HG03139 (cell line): ENCODE measurements at regions not wholly inside any gene's neighbourhood (a gene's known extent, or its start where the extent isn't known, plus 50 kb on each side); places are given as distances from the start of the nearest gene placed in this dataset.

ENCODE experiments used
- ATAC-seq: cut with Tn5 transposase; IDR thresholded peaks from one replicate; pipeline ENCODE4 v1.9.1; 2021; ENCODE audit not compliant: unreplicated experiment

GRCh38 chr2:35378791-35379190, 976.8 kb upstream of the CRIM1 start:
- no peak for ATAC-seq

DNA sequence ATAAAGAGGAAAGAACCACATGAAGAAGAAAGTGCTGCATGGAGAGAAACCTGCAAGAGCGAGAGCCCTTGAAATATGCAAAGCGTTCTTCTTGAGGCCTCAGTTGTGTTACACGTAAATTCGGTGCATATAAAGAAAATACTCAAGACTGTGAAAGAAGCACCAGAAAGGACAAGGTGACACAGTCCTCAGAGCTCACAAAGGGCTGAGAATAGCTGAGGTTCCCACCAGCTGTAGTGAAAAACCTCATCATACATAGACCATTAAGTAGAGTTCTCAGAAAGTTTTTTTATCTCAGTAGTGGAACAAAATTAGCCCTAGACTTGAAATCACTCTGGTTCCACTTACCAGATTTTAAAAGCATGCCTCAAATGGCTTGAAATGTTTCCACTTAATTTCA, 980.7 kb upstream of the CRIM1 start:
- no peak for ATAC-seq

DNA sequence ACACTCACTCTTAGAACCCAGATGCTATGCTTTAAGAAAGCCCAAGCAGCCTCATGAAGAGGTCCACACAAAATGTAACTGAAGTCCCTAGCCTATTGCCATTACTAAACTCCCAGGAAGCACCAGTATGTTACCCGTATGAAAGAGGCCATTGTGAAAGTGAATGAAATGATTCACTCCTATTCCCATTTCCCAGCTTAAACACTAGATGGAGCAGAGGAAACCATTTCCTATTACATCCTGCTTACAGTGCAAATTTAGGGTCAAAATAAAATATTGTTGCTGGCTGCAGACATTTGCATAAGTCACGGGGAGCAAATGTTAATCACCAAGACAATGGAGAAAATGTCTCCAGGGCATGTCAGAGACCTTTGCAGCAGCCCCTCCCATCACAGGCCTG, 989.7 kb upstream of the CRIM1 start:
- no peak for ATAC-seq

- ATAC-seq = no peak
Observed at GRCh38 chr2:35356332-35356731, 999.2 kb upstream of the CRIM1 start.

DNA sequence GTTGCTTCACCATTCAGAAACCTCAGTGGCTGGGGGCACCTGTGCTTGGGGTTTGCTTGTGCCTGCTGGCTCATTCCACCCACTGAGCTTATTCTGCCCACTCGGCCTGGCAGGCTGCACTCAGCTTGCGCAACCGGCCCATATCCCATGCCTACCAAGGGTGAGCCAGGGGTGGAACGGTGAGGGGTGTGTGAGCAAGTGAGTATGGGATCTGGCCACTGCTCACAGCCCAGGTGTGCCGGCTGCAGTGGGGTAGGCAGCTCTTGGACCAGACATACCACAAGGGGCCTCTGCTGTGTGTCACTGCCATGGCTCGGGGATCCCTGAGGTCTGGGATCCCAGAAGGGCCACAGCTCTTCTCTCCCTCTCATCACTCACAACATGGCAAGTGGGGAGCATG, 1000.5 kb upstream of the CRIM1 start:
- no peak for ATAC-seq

DNA sequence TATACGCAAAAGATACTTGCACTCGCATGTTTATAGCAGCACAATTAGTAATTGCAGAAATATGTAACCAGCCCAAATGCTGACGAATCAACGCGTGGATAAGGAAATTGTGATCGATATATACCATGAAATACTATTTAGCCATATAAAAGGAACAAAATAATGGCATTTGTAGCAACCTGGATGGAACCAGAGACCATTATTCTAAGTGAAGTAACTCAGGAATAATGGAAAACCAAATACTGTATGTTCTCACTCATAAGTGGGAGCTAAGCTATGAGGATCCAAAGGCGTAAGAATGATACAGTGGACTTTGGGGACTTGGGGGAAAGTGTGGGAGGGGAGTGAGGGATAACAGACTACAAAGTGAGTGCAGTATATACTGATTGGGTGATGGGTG, 1008.0 kb upstream of the CRIM1 start:
- no peak for ATAC-seq

GRCh38 chr2:35343135-35343534, 1012.4 kb upstream of the CRIM1 start:
- ATAC-seq = no peak

GRCh38 chr2:35339211-35339610, 1016.4 kb upstream of the CRIM1 start:
- no peak for ATAC-seq

GRCh38 chr2:35337922-35338321, 1017.7 kb upstream of the CRIM1 start:
- no peak for ATAC-seq

- no peak for ATAC-seq
Observed at GRCh38 chr2:35314049-35314448, 1041.5 kb upstream of the CRIM1 start.

DNA sequence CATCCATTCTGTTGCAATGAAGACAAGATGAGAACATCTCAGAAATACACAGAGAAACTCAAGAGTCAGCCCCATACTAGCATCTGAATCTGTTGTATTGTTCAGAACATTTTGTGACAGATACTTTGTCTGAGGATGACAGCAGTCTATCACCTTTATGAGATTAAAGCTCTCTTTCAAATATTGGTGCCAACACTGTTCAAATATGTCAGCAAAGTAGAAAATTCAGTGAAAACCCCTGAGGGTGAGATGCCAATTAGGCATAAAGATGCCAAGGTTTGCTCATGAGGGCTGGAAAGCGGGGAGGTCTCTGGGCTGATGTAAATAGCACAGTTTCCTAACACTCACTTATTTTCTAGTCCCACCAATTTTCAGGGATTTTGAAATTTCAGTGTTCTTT, 1054.2 kb upstream of the CRIM1 start:
- ATAC-seq = no peak

- no peak for ATAC-seq
Observed at GRCh38 chr2:35298493-35298892, 1057.1 kb upstream of the CRIM1 start.

DNA sequence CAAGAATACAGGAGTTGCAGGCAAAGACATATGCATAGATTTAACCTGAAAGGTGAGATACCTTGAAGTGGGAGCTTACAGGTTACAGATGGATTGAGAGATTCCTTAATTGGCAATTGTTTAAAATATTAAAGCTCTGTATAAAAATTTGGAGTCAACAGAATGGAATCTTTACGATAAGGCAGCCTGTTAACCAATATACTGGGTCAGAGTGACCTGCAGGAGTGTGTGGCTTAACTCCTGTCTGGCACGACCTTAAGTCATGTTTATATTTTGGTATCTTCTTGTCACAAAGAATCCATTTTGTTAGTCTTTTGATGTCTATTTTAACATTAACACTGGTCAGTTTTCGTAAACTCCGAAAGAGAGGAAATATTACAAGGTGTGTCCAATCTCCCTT, 1058.2 kb upstream of the CRIM1 start:
- no peak for ATAC-seq

GRCh38 chr2:35294636-35295263, 1060.8 kb upstream of the CRIM1 start:
- no peak for ATAC-seq

DNA sequence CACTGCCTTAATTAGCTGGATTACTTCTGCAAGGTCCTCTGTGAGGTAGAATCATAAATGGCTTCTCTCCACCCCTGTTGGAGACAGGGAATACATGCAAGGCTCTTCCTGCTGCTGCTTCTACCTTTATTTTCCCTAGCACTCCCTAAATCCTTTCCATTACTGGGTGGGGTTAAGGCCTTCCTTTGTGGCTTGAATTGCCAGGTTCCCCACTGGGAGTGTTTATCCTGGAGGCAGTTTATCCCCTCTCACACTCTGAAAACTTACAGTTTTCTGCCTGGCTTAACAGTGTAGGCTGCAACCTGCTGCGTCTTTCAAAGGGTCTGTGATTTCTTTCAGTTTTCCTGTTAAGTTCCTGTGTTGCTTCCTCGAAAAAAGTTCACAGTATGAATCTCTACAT, 1062.3 kb upstream of the CRIM1 start:
- no peak for ATAC-seq

GRCh38 chr2:35292199-35292598, 1063.4 kb upstream of the CRIM1 start:
- ATAC-seq = no peak

GRCh38 chr2:35281702-35282101, 1073.9 kb upstream of the CRIM1 start:
- no peak for ATAC-seq

GRCh38 chr2:35255826-35256225, 1099.8 kb upstream of the CRIM1 start:
- no peak for ATAC-seq

GRCh38 chr2:35251156-35251555, 1104.4 kb upstream of the CRIM1 start:
- ATAC-seq = no peak

DNA sequence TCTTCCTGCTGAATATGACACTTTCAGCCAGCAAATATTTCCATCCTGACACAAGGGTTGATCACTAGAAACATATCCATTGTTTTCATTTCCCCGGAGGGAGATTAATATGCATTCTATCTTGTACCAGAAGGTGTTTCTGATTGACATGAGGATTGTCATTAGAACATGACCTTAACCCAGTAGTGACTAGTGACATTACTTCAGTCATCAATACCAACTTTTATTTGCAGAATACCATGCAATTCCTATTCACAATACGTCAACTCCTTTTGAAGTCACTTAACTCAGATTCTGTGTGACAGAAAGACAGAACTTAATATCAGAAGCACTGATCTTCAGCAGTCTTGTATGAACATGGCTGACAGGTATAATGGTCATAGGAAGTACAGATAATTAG, 1108.9 kb upstream of the CRIM1 start:
- no peak for ATAC-seq

DNA sequence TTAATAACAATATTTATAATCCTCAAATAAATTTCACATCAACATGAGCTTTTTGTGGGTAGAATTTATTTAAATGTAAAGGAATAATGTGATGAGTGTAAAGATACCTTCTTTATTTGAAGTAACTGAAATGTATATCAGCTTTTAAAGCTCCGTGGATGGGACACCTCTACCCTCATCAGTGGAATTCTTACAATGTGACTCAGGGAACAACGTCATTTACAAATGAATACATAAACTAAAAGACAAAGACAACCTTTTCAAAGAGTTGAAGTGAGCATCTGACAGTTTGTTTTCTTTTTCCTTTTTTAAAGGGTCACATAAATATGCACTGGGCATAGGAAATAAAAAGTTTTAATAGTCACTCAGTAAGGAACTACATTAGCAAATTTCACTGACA, 1127.0 kb upstream of the CRIM1 start:
- no peak for ATAC-seq

DNA sequence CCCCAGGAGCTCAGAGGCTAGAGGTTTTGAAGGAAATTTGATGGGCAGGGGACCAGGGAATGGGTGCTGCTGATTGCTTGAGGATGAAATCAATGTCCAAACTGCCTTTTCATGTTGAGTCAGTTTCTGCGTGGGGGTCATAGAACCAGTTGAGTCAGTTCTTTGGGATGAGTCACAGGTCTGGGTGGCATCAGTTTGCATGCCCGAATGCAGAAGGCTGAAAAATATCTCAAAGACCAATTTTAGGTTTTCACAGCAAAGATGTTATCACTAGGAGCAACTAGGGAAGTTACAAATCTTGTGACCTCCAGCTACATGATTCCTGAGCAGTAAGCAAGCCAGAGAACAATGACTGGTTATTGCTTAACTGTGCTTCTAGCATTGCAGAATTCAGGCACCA, 1135.1 kb upstream of the CRIM1 start:
- no peak for ATAC-seq

DNA sequence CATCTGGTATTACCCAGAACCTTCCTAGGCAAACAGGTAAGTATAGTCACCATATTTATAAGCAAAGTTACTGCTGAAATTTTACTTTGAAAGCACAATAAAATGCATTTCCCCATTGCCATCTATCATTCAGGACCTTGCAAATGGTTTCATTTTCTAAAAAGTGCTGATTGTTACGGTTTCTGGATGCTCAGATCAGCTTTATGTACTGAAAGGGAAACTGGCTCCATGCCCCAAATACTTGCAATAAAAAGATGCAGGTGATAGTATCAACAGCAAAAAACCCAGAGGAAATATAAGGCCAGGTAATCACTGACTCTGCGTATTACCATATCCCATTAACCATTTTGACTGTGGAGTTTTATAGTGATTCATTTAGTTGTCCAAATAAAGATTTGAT, 1150.7 kb upstream of the CRIM1 start:
- no peak for ATAC-seq

- ATAC-seq = no peak
Observed at GRCh38 chr2:35204323-35204722, 1151.3 kb upstream of the CRIM1 start.
